SK-N-MC (cell line): ENCODE measurements at regions not wholly inside any gene's neighbourhood (a gene's known extent, or its start where the extent isn't known, plus 50 kb on each side); places are given as distances from the start of the nearest gene placed in this dataset.
A peak's percentile ranks its signal among the peaks of the same experiment; 100 is the strongest.

Experiments
- DNase-seq: peaks from one replicate; pipeline ENCODE4 v3.0.0-alpha.2; 2011; ENCODE audit warnings: low read depth, low spot score
- H3K27ac ChIP-seq: fragments of 200-600 bp; sonication (generic); 2 replicates; pipeline ENCODE4 v1.5.1; 2016; ENCODE audit warnings: mixed run types
- H3K36me3 ChIP-seq: fragments of 200-600 bp; sonication (generic); 2 replicates; pipeline ENCODE4 v1.6.1; 2017; ENCODE audit warnings: antibody characterized with exemption, low read length, mixed read lengths; ENCODE audit not compliant: insufficient read depth
- H3K4me3 ChIP-seq: fragments of 200-600 bp; sonication (generic); 2 replicates; pipeline ENCODE4 v1.5.1; 2016
- H3K9ac ChIP-seq: fragments of 200-600 bp; sonication (generic); 2 replicates; pipeline ENCODE4 v1.8.0; 2017; ENCODE audit warnings: mixed run types, mixed read lengths; ENCODE audit not compliant: insufficient read length
- H3K9me3 ChIP-seq: fragments of 200-600 bp; sonication (generic); 2 replicates; pipeline ENCODE4 v1.6.1; 2017; ENCODE audit warnings: low read depth, mild to moderate bottlenecking, antibody characterized with exemption, low read length, moderate library complexity, mixed read lengths
- EZH2 ChIP-seq: fragments of 200-600 bp; sonication (generic); IDR thresholded peaks from one replicate; pipeline ENCODE4 v1.6.1; 2017; ENCODE audit warnings: antibody characterized with exemption
- FOXP2 ChIP-seq: optimal IDR thresholded peaks from 2 replicates; pipeline ENCODE3; 2011; ENCODE audit warnings: mild to moderate bottlenecking, moderate library complexity; ENCODE audit not compliant: insufficient read depth; ENCODE audit errors: extremely low read length, control extremely low read depth
- POLR2AphosphoS5 ChIP-seq: IDR thresholded peaks from 2 replicates; pipeline ENCODE4 v1.6.1; 2012; ENCODE audit warnings: mild to moderate bottlenecking, low read depth, low read length, borderline replicate concordance

- no peak overlapping the region for H3K27ac ChIP-seq
- H3K36me3 ChIP-seq = no peaks in the 10 kb centered on the region
- H3K9me3 ChIP-seq = no peaks in the 10 kb centered on the region
- H3K4me3 ChIP-seq = no peak overlapping the region
- no peak for DNase-seq
- TF ChIP-seq POLR2AphosphoS5 = no peak
- TF ChIP-seq EZH2 = no peak
- TF ChIP-seq FOXP2 = no peak
- no peak overlapping the region for H3K9ac ChIP-seq
Measured at GRCh38 chr5:30414078-30414477, 779.4 kb upstream of the CDH6 start.

- DNase-seq = no peak
- no peak overlapping the region for H3K9ac ChIP-seq
- no peak overlapping the region for H3K4me3 ChIP-seq
- no peaks in the 10 kb centered on the region for H3K9me3 ChIP-seq
- H3K27ac ChIP-seq = no peak overlapping the region
- TF ChIP-seq EZH2 (no peak), POLR2AphosphoS5 (no peak), FOXP2 (no peak)
- H3K36me3 ChIP-seq = no peaks in the 10 kb centered on the region
Measured at GRCh38 chr5:30413540-30413939, 779.9 kb upstream of the CDH6 start.

- no peak for DNase-seq
- Histone ChIP-seq H3K27ac (no peak overlapping the region), H3K4me3 (no peak overlapping the region), H3K36me3 (no peaks in the 10 kb centered on the region), H3K9ac (no peak overlapping the region), H3K9me3 (no peaks in the 10 kb centered on the region)
- TF ChIP-seq FOXP2 = no peak
- no peak for TF ChIP-seq EZH2
- no peak for TF ChIP-seq POLR2AphosphoS5
Measured at GRCh38 chr5:30405821-30406220, 787.7 kb upstream of the CDH6 start.

- no peak for TF ChIP-seq POLR2AphosphoS5
- no peak for TF ChIP-seq FOXP2
- no peak for TF ChIP-seq EZH2
- Histone ChIP-seq H3K36me3 (no peaks in the 10 kb centered on the region), H3K4me3 (no peak overlapping the region), H3K9ac (no peak overlapping the region), H3K27ac (no peak overlapping the region), H3K9me3 (no peaks in the 10 kb centered on the region)
- peak; percentile 55 for DNase-seq
Measured at GRCh38 chr5:30401479-30402058, 791.9 kb upstream of the CDH6 start.

GRCh38 chr5:30398423-30398822 lies 795.1 kb upstream of the CDH6 start:
- no peaks in the 10 kb centered on the region for H3K36me3 ChIP-seq
- no peaks in the 10 kb centered on the region for H3K9me3 ChIP-seq
- no peak overlapping the region for H3K4me3 ChIP-seq
- no peak overlapping the region for H3K9ac ChIP-seq
- DNase-seq = no peak
- H3K27ac ChIP-seq = no peak overlapping the region
- TF ChIP-seq FOXP2 (no peak), POLR2AphosphoS5 (no peak), EZH2 (no peak)

- Histone ChIP-seq H3K9me3 (no peaks in the 10 kb centered on the region), H3K4me3 (no peak overlapping the region), H3K9ac (no peak overlapping the region), H3K36me3 (no peaks in the 10 kb centered on the region), H3K27ac (no peak overlapping the region)
- TF ChIP-seq EZH2 (no peak), FOXP2 (no peak), POLR2AphosphoS5 (no peak)
- no peak for DNase-seq
Measured at GRCh38 chr5:30392897-30393296, 800.6 kb upstream of the CDH6 start.

GRCh38 chr5:30390095-30390494 lies 803.4 kb upstream of the CDH6 start:
- Histone ChIP-seq H3K9ac (no peak overlapping the region), H3K27ac (no peak overlapping the region), H3K4me3 (no peak overlapping the region), H3K9me3 (no peaks in the 10 kb centered on the region), H3K36me3 (no peaks in the 10 kb centered on the region)
- no peak for DNase-seq
- no peak for TF ChIP-seq POLR2AphosphoS5
- TF ChIP-seq EZH2 = no peak
- TF ChIP-seq FOXP2 = no peak

- DNase-seq = no peak
- Histone ChIP-seq H3K9me3 (no peaks in the 10 kb centered on the region), H3K27ac (no peak overlapping the region), H3K4me3 (no peak overlapping the region), H3K9ac (no peak overlapping the region), H3K36me3 (no peaks in the 10 kb centered on the region)
- TF ChIP-seq FOXP2 (no peak), EZH2 (no peak), POLR2AphosphoS5 (no peak)
Measured at GRCh38 chr5:30387974-30388632, 805.4 kb upstream of the CDH6 start.
